B cell (primary cell): ENCODE measurements at regions not wholly inside any gene's neighbourhood (a gene's known extent, or its start where the extent isn't known, plus 50 kb on each side); places are given as distances from the start of the nearest gene placed in this dataset.

ENCODE experiments used
- ATAC-seq: fragments of 200-7000 bp; cut with Tn5 transposase; one replicate; pipeline ENCODE4 v1.10.0; 2021; ENCODE audit warnings: low read depth, mild to moderate bottlenecking, moderate number of reproducible peaks, moderate library complexity
- CTCF ChIA-PET: fragments of 350-600 bp; sonication (Branson Sonifier 250); formaldehyde crosslinking; loops from one replicate; lab custom pipeline; 2021; ENCODE audit warnings: antibody characterized with exemption, inconsistent platforms; lab: Charles Lee
- POLR2A ChIA-PET: fragments of 350-600 bp; sonication (Branson Sonifier 250); formaldehyde crosslinking; loops from one replicate; lab custom pipeline; 2021; ENCODE audit warnings: antibody characterized with exemption; lab: Charles Lee
- DNase-seq: peaks from one replicate; pipeline ENCODE4 v3.0.0; 2013
- H2AFZ ChIP-seq: 2 replicates; pipeline ENCODE4 v1.6.1; 2012; ENCODE audit warnings: mild to moderate bottlenecking, low read depth, low read length; ENCODE audit not compliant: insufficient read depth, poor library complexity, severe bottlenecking
- H3K27ac ChIP-seq, 2 donors: 1 replicate in 1 of 2; 2 replicates in 1 of 2; pipeline ENCODE4 v1.5.1; 2012 to 2013; ENCODE audit warnings: low read length in 2 of 2, mild to moderate bottlenecking in 2 of 2, moderate library complexity in 1 of 2
- H3K27me3 ChIP-seq, 4 experiments: fragments of 200-600 bp in 1 of 4; sonication (generic) in 1 of 4; replicated peaks in 1 of 4; 1 replicate in 2 of 4; 2 replicates in 2 of 4; pipeline versions ENCODE4 v1.6.1 to v1.7.0; 2013 to 2016; ENCODE audit warnings: low read length in 3 of 4, mild to moderate bottlenecking in 2 of 4, mixed read lengths in 1 of 4, moderate library complexity in 1 of 4; ENCODE audit not compliant: insufficient read depth in 4 of 4, control insufficient read depth in 3 of 4; ENCODE audit errors: control extremely low read depth in 1 of 4
- H3K36me3 ChIP-seq, 2 experiments: replicated peaks in 1 of 2; 1 replicate in 1 of 2; 2 replicates in 1 of 2; pipeline versions ENCODE4 v1.6.1 to v1.7.1; 2013; ENCODE audit warnings: low read length in 1 of 2; ENCODE audit not compliant: insufficient read depth in 2 of 2, control insufficient read depth in 1 of 2; ENCODE audit errors: control extremely low read depth in 1 of 2, extremely low read depth in 1 of 2
- H3K4me1 ChIP-seq, 2 donors: fragments of 200-600 bp in 1 of 2; sonication (generic) in 1 of 2; 1 replicate in 1 of 2; 2 replicates in 1 of 2; pipeline versions ENCODE4 v1.5.1 to v1.6.1; 2013 to 2017; ENCODE audit warnings: low read length in 2 of 2; ENCODE audit not compliant: control insufficient read depth in 2 of 2, insufficient read depth in 2 of 2
- H3K4me2 ChIP-seq: replicated peaks from 2 replicates; pipeline ENCODE3; 2012; ENCODE audit warnings: mild to moderate bottlenecking, low read depth, low read length; ENCODE audit not compliant: poor library complexity, severe bottlenecking
- H3K4me3 ChIP-seq, 5 experiments: fragments of 200-600 bp in 1 of 5; sonication (generic) in 1 of 5; 1 replicate in 3 of 5; 2 replicates in 2 of 5; pipeline versions ENCODE4 v1.5.1 to v1.7.0; 2011 to 2016; ENCODE audit warnings: low read length in 4 of 5, mild to moderate bottlenecking in 4 of 5, low read depth in 2 of 5, control low read depth in 1 of 5, moderate library complexity in 1 of 5; ENCODE audit not compliant: insufficient read depth in 1 of 5; ENCODE audit errors: control extremely low read depth in 1 of 5, extremely low read depth in 1 of 5
- H3K79me2 ChIP-seq: fragments of 200-600 bp; sonication (generic); one replicate; pipeline ENCODE4 v1.6.0; 2016; ENCODE audit warnings: low read length; ENCODE audit not compliant: control insufficient read depth, insufficient read depth
- H3K9ac ChIP-seq: fragments of 200-600 bp; sonication (generic); 2 replicates; pipeline ENCODE4 v1.6.1; 2017; ENCODE audit warnings: mild to moderate bottlenecking, low read length, moderate library complexity
- H3K9me3 ChIP-seq, 3 donors: one replicate each; pipeline versions ENCODE4 v1.6.1 to v1.7.1; 2013; ENCODE audit warnings: low read length in 2 of 3; ENCODE audit not compliant: control insufficient read depth in 2 of 3, insufficient read depth in 1 of 3; ENCODE audit errors: control extremely low read depth in 1 of 3
- H4K20me1 ChIP-seq: 2 replicates; pipeline ENCODE4 v1.6.0; 2012; ENCODE audit warnings: mild to moderate bottlenecking, low read length; ENCODE audit not compliant: insufficient read depth, control insufficient read depth, poor library complexity, severe bottlenecking
- H3K27ac Mint-ChIP-seq: one replicate; pipeline ENCODE4 v1.8.0; 2021; ENCODE audit warnings: mixed read lengths
- H3K27me3 Mint-ChIP-seq: one replicate; pipeline ENCODE4 v1.8.0; 2021; ENCODE audit warnings: mixed read lengths
- H3K4me1 Mint-ChIP-seq: one replicate; pipeline ENCODE4 v1.8.0; 2021; ENCODE audit warnings: mixed read lengths
- H3K4me3 Mint-ChIP-seq: one replicate; pipeline ENCODE4 v1.8.0; 2021; ENCODE audit warnings: mixed read lengths
- H3K9me3 Mint-ChIP-seq: one replicate; pipeline ENCODE4 v1.8.0; 2022; ENCODE audit warnings: mixed read lengths; ENCODE audit not compliant: insufficient read depth
- CTCF ChIP-seq: fragments of 200-600 bp; IDR thresholded peaks from one replicate; pipeline ENCODE4 v1.8.0; 2022; ENCODE audit warnings: antibody characterized with exemption, mild to moderate bottlenecking
- EZH2 ChIP-seq: IDR thresholded peaks from 2 replicates; pipeline ENCODE4 v1.6.1; 2012; ENCODE audit warnings: borderline replicate concordance, low read depth, mild to moderate bottlenecking, moderate library complexity, low read length; ENCODE audit not compliant: insufficient read depth, poor library complexity, severe bottlenecking
- WGBS: methylation state at CpG from one replicate; pipeline ENCODE4 v1.1.5; 2013; ENCODE audit warnings: missing lambda C conversion rate; ENCODE audit not compliant: insufficient coverage; 5-methylcytosine and 5-hydroxymethylcytosine counted together
- intact Hi-C: fragments of 100-400 bp; cut with micrococcal nuclease; formaldehyde crosslinking; loops from one replicate; pipeline ENCODE4 v1.10.0; 2022

DNA sequence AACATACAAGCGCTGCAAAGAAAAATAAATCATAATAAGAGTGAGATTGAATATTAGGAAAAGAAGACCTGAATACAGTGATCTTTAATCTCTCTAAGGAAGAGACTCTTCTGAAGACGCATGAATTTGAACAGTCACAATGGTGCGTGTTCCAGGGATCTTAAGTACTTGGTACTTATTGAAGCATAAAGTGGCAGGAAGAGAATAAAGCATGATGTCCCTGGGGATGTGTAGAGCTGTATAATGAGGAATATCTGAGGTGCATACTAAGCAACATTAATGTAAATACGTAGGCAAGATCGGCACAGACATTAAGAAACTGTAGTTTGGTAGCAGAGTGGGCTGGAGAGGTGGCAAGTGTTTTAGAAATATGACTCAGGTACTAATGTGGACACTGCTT lies 246.2 kb upstream of the MCTP2 start:
- no peak overlapping the region for H3K4me3 ChIP-seq
- peaks cover 25% of the 10 kb centered on the region for H3K27me3 Mint-ChIP-seq
- no peak overlapping the region for H3K4me3 Mint-ChIP-seq
- H3K27ac Mint-ChIP-seq, result no peak overlapping the region
- intact Hi-C loops, result no loop called here
- no peak overlapping the region for H2AFZ ChIP-seq
- 10% methylated on average over 4 of the region's 5 CpGs for WGBS
- peaks cover 3% of the 10 kb centered on the region for H3K4me1 Mint-ChIP-seq
- POLR2A ChIA-PET, result no interaction called here
- no peaks in the 10 kb centered on the region for H3K36me3 ChIP-seq
- H3K9me3 Mint-ChIP-seq, result no peaks in the 10 kb centered on the region
- ATAC-seq, result no peak
- H3K27me3 ChIP-seq, result no peaks in the 10 kb centered on the region
- H3K9ac ChIP-seq, result no peak overlapping the region
- no peaks in the 10 kb centered on the region for H3K9me3 ChIP-seq
- no peaks in the 10 kb centered on the region for H4K20me1 ChIP-seq
- DNase-seq, result no peak
- TF ChIP-seq CTCF (no peak), EZH2 (no peak)
- no peaks in the 10 kb centered on the region for H3K4me1 ChIP-seq
- no peak overlapping the region for H3K27ac ChIP-seq
- H3K4me2 ChIP-seq, result no peak overlapping the region
- H3K79me2 ChIP-seq, result no peaks in the 10 kb centered on the region
- CTCF ChIA-PET, result no interaction called here

GRCh38 chr15:93983526-93983925 lies 247.8 kb upstream of the MCTP2 start:
- ATAC-seq (no peak), DNase-seq (no peak)
- Histone ChIP-seq H3K9me3 (no peaks in the 10 kb centered on the region), H3K4me1 (no peaks in the 10 kb centered on the region), H2AFZ (no peak overlapping the region), H3K36me3 (no peaks in the 10 kb centered on the region), H3K4me3 (no peak overlapping the region), H3K27me3 (no peaks in the 10 kb centered on the region), H3K9ac (no peak overlapping the region), H4K20me1 (no peaks in the 10 kb centered on the region), H3K79me2 (no peaks in the 10 kb centered on the region), H3K4me2 (no peak overlapping the region), H3K27ac (no peak overlapping the region)
- no peak for TF ChIP-seq EZH2
- TF ChIP-seq CTCF, result no peak
- 47% methylated on average over 2 of the region's 3 CpGs for WGBS
- intact Hi-C loops, result no loop called here
- peaks cover 25% of the 10 kb centered on the region for H3K27me3 Mint-ChIP-seq
- H3K4me3 Mint-ChIP-seq, result no peak overlapping the region
- H3K27ac Mint-ChIP-seq, result no peak overlapping the region
- no peaks in the 10 kb centered on the region for H3K9me3 Mint-ChIP-seq
- peaks cover 3% of the 10 kb centered on the region for H3K4me1 Mint-ChIP-seq
- ChIA-PET CTCF (no interaction called here), POLR2A (no interaction called here)
